GM12892 (cell line): ENCODE measurements at regions not wholly inside any gene's neighbourhood (a gene's known extent, or its start where the extent isn't known, plus 50 kb on each side); places are given as distances from the start of the nearest gene placed in this dataset.

Experiments used
- DNase-seq: peaks from one replicate; pipeline ENCODE4 v3.0.0; 2011; ENCODE audit not compliant: insufficient read length
- FAIRE-seq: peaks from 2 replicates; lab custom pipeline; 2011; peaks lifted over from hg19 to GRCh38; lab: Jason Lieb, UNC
- POLR2A ChIP-seq: IDR thresholded peaks from 2 replicates; pipeline ENCODE4 v1.6.1; 2011; ENCODE audit warnings: low read depth, low read length, control low read depth
- POLR2AphosphoS5 ChIP-seq: IDR thresholded peaks from 2 replicates; pipeline ENCODE4 v1.6.1; 2011; ENCODE audit warnings: low read depth, low read length, control low read depth
- TAF1 ChIP-seq: IDR thresholded peaks from 2 replicates; pipeline ENCODE4 v1.6.1; 2011; ENCODE audit warnings: low read depth, mild to moderate bottlenecking, control low read depth, low read length, borderline replicate concordance

GRCh38 chr11:134686460-134687061 is 274.5 kb upstream of the B3GAT1 start:
- TF ChIP-seq POLR2AphosphoS5, result no peak
- TF ChIP-seq TAF1, result no peak
- no peak for FAIRE-seq
- DNase-seq, result no peak

- no peak for FAIRE-seq
- no peak for DNase-seq
- TF ChIP-seq POLR2AphosphoS5 (no peak), POLR2A (no peak), TAF1 (no peak)
Observed at GRCh38 chr11:134685793-134686380, 273.8 kb upstream of the B3GAT1 start.

- no peak for FAIRE-seq
- DNase-seq, result no peak
- TF ChIP-seq TAF1 (no peak), POLR2AphosphoS5 (no peak), POLR2A (no peak)
Observed at GRCh38 chr11:134684576-134684975, 272.5 kb upstream of the B3GAT1 start.

GRCh38 chr11:134683860-134684259 is 271.8 kb upstream of the B3GAT1 start:
- FAIRE-seq (no peak), DNase-seq (no peak)
- TF ChIP-seq POLR2A, result no peak
- no peak for TF ChIP-seq POLR2AphosphoS5
- no peak for TF ChIP-seq TAF1

- no peak for DNase-seq
- FAIRE-seq, result no peak
- TF ChIP-seq POLR2A (no peak), TAF1 (no peak), POLR2AphosphoS5 (no peak)
Observed at GRCh38 chr11:134682577-134682976, 270.5 kb upstream of the B3GAT1 start.

- TF ChIP-seq POLR2AphosphoS5 (no peak), TAF1 (no peak), POLR2A (no peak)
- DNase-seq, result no peak
- no peak for FAIRE-seq
Observed at GRCh38 chr11:134679592-134679991, 267.6 kb upstream of the B3GAT1 start.

GRCh38 chr11:134678744-134679143 is 266.7 kb upstream of the B3GAT1 start:
- no peak for FAIRE-seq

GRCh38 chr11:134677891-134678551 is 266.0 kb upstream of the B3GAT1 start:
- TF ChIP-seq POLR2AphosphoS5 (no peak), TAF1 (no peak), POLR2A (no peak)
- FAIRE-seq, result no peak

More at GRCh38 chr11:134678744-134679143, 266.7 kb upstream of the B3GAT1 start:
- DNase-seq, result no peak
- no peak for TF ChIP-seq POLR2A
- no peak for TF ChIP-seq POLR2AphosphoS5
- no peak for TF ChIP-seq TAF1

GRCh38 chr11:134677397-134677822 is 265.4 kb upstream of the B3GAT1 start:
- FAIRE-seq (no peak), DNase-seq (no peak)
- TF ChIP-seq POLR2A, result no peak
- no peak for TF ChIP-seq POLR2AphosphoS5
- TF ChIP-seq TAF1, result no peak

More at GRCh38 chr11:134677891-134678551, 266.0 kb upstream of the B3GAT1 start:
- no peak for DNase-seq

GRCh38 chr11:134676516-134677287 is 264.7 kb upstream of the B3GAT1 start:
- TF ChIP-seq TAF1 (no peak), POLR2AphosphoS5 (no peak), POLR2A (no peak)
- no peak for DNase-seq
- no peak for FAIRE-seq

- DNase-seq (no peak), FAIRE-seq (no peak)
- TF ChIP-seq POLR2AphosphoS5 (no peak), TAF1 (no peak), POLR2A (no peak)
Observed at GRCh38 chr11:134675983-134676382, 263.9 kb upstream of the B3GAT1 start.
